ENCODE measurements at regions not wholly inside any gene's neighbourhood (a gene's known extent, or its start where the extent isn't known, plus 50 kb on each side); places are given as distances from the start of the nearest gene placed in this dataset.

GRCh38 chr4:138003248-138003647 lies 238.9 kb downstream of the SLC7A11 start:
- no peak for DNase-seq (ENCODE audit: low spot score)
- TF ChIP-seq POLR2A (IDR thresholded peaks at IDR 0.05), result no peak
- TF ChIP-seq POLR2AphosphoS5 (IDR thresholded peaks at IDR 0.05), result no peak
- TF ChIP-seq CTCF (IDR thresholded peaks at IDR 0.05), result no peak
- H3K36me3 ChIP-seq, result no peaks in the 10 kb centered on the region
- H3K4me1 ChIP-seq (replicated peaks), result no peaks in the 10 kb centered on the region
- no peaks in the 10 kb centered on the region for H3K9me3 ChIP-seq
- no peaks in the 10 kb centered on the region for H3K27me3 ChIP-seq (replicated peaks; ENCODE audit: insufficient read depth)
- intact Hi-C loops (cut with DNase I), result no loop called here
- no peak overlapping the region for H3K27ac ChIP-seq
- no peak overlapping the region for H3K4me3 ChIP-seq

- Histone ChIP-seq H3K27me3 (replicated peaks; ENCODE audit: insufficient read depth) (no peaks in the 10 kb centered on the region), H3K4me1 (replicated peaks) (no peaks in the 10 kb centered on the region), H3K9me3 (no peaks in the 10 kb centered on the region), H3K27ac (no peak overlapping the region), H3K36me3 (no peaks in the 10 kb centered on the region), H3K4me3 (no peak overlapping the region)
- DNase-seq (ENCODE audit: low spot score), result no peak
- intact Hi-C loops (cut with DNase I), result no loop called here
- TF ChIP-seq POLR2AphosphoS5 (IDR thresholded peaks at IDR 0.05) (no peak), CTCF (IDR thresholded peaks at IDR 0.05) (no peak), POLR2A (IDR thresholded peaks at IDR 0.05) (no peak)
- WGBS, result 53% methylated on average over 1 of the region's 1 CpG
Observed at GRCh38 chr4:137998666-137999429, 243.3 kb downstream of the SLC7A11 start.

GRCh38 chr4:137997496-137997895 lies 244.7 kb downstream of the SLC7A11 start:
- WGBS, result 45% methylated on average over 1 of the region's 1 CpG
- intact Hi-C loops (cut with DNase I), result no loop called here
- no peaks in the 10 kb centered on the region for H3K9me3 ChIP-seq
- TF ChIP-seq CTCF (IDR thresholded peaks at IDR 0.05) (no peak), POLR2A (IDR thresholded peaks at IDR 0.05) (no peak), POLR2AphosphoS5 (IDR thresholded peaks at IDR 0.05) (no peak)
- no peaks in the 10 kb centered on the region for H3K27me3 ChIP-seq (replicated peaks; ENCODE audit: insufficient read depth)
- no peak for DNase-seq (ENCODE audit: low spot score)
- H3K4me1 ChIP-seq (replicated peaks), result no peaks in the 10 kb centered on the region
- no peak overlapping the region for H3K27ac ChIP-seq
- no peaks in the 10 kb centered on the region for H3K36me3 ChIP-seq
- no peak overlapping the region for H3K4me3 ChIP-seq

GRCh38 chr4:137994853-137995252 lies 247.3 kb downstream of the SLC7A11 start:
- Histone ChIP-seq H3K4me3 (no peak overlapping the region), H3K27me3 (replicated peaks; ENCODE audit: insufficient read depth) (no peaks in the 10 kb centered on the region), H3K9me3 (no peaks in the 10 kb centered on the region), H3K4me1 (replicated peaks) (no peaks in the 10 kb centered on the region), H3K36me3 (no peaks in the 10 kb centered on the region), H3K27ac (no peak overlapping the region)
- TF ChIP-seq POLR2A (IDR thresholded peaks at IDR 0.05) (no peak), POLR2AphosphoS5 (IDR thresholded peaks at IDR 0.05) (no peak), CTCF (IDR thresholded peaks at IDR 0.05) (no peak)
- DNase-seq (ENCODE audit: low spot score), result no peak
- intact Hi-C loops (cut with DNase I), result no loop called here

GRCh38 chr4:137993232-137993631 lies 248.9 kb downstream of the SLC7A11 start:
- no peak for DNase-seq (ENCODE audit: low spot score)
- intact Hi-C loops (cut with DNase I), result no loop called here
- TF ChIP-seq POLR2AphosphoS5 (IDR thresholded peaks at IDR 0.05) (no peak), CTCF (IDR thresholded peaks at IDR 0.05) (no peak), POLR2A (IDR thresholded peaks at IDR 0.05) (no peak)
- H3K36me3 ChIP-seq, result no peaks in the 10 kb centered on the region
- H3K4me3 ChIP-seq, result no peak overlapping the region
- H3K27ac ChIP-seq, result no peak overlapping the region
- no peaks in the 10 kb centered on the region for H3K4me1 ChIP-seq (replicated peaks)
- 71% methylated on average over 1 of the region's 1 CpG for WGBS
- H3K27me3 ChIP-seq (replicated peaks; ENCODE audit: insufficient read depth), result no peaks in the 10 kb centered on the region
- H3K9me3 ChIP-seq, result no peaks in the 10 kb centered on the region
